Loucy (cell line): ENCODE measurements at regions not wholly inside any gene's neighbourhood (a gene's known extent, or its start where the extent isn't known, plus 50 kb on each side); places are given as distances from the start of the nearest gene placed in this dataset.

Experiments
- EZH2phosphoT487 ChIP-seq: fragments of 200-600 bp; IDR thresholded peaks from 2 replicates; pipeline ENCODE4 v1.6.1; 2018; ENCODE audit warnings: antibody characterized with exemption, mild to moderate bottlenecking, moderate library complexity, borderline replicate concordance
- TF ChIP-seq, protein P1 (sequence below): fragments of 200-600 bp; sonication (generic); conservative IDR thresholded peaks from 2 replicates; pipeline ENCODE4 v1.5.1; 2014; ENCODE audit warnings: mild to moderate bottlenecking, antibody characterized with exemption, low read length

DNA sequence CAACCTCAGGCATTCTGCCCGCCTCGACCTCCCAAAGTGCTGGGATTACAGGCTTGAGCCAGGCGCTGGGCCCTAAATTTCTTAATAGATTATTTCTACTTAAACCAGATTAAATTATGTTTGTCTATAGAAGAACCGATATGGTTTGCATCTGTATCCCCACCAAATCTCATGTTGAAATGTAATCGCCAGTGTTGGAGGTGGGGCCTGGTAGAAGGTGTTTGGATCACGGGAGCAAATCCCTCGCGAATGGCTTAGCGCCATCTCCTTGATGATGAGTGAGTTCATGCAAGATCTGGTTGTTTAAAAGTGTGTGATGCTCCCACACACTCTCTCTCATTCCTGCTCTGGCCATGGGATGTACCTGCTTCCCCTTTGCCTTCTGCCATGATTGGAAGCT is 109.3 kb upstream of the NANOS1 start:
- no peak for TF ChIP-seq EZH2phosphoT487
- TF ChIP-seq, protein P1, sequence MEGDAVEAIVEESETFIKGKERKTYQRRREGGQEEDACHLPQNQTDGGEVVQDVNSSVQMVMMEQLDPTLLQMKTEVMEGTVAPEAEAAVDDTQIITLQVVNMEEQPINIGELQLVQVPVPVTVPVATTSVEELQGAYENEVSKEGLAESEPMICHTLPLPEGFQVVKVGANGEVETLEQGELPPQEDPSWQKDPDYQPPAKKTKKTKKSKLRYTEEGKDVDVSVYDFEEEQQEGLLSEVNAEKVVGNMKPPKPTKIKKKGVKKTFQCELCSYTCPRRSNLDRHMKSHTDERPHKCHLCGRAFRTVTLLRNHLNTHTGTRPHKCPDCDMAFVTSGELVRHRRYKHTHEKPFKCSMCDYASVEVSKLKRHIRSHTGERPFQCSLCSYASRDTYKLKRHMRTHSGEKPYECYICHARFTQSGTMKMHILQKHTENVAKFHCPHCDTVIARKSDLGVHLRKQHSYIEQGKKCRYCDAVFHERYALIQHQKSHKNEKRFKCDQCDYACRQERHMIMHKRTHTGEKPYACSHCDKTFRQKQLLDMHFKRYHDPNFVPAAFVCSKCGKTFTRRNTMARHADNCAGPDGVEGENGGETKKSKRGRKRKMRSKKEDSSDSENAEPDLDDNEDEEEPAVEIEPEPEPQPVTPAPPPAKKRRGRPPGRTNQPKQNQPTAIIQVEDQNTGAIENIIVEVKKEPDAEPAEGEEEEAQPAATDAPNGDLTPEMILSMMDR = no peak
